ENCODE measurements at regions not wholly inside any gene's neighbourhood (a gene's known extent, or its start where the extent isn't known, plus 50 kb on each side); places are given as distances from the start of the nearest gene placed in this dataset.

DNA sequence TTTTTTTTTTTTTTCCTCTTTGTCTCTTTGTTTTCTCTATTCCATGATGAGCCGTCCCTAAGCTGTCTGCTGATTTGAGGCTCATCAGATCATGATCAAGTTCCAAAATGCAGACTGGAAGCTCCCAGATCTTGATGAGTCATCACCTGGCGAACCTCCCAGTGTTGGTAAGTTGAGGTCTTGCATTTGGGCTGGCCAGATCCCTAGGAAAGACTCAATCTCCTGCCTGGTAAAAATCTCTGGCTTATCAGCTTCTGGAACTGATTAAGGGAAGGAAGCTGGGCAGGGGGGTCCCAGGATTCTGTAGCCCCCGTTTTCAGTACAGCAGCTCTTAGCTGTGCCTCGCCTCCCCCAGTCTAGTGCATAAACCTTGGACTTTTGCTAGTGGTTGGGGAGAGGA lies 69.0 kb downstream of the TSPAN17 start:
- no peak overlapping the region for H3K4me3 ChIP-seq (ENCODE audit: low read length in 2 of 2)
- H2BK12ac ChIP-seq (ENCODE audit: low read length), result no peak overlapping the region
- no peak overlapping the region for H3K27ac ChIP-seq (replicated peaks; ENCODE audit: low read length)
- no peak overlapping the region for H3K23ac ChIP-seq (ENCODE audit: low read depth, low read length, poor library complexity)
- no peaks in the 10 kb centered on the region for H3K36me3 ChIP-seq (replicated peaks in 1 of 2; ENCODE audit: control insufficient read depth in 2 of 2, insufficient read depth in 2 of 2, low read length in 2 of 2)
- H3K14ac ChIP-seq (ENCODE audit: low read length), result no peak overlapping the region
- no CpG with 5 or more reads among the region's 4 CpGs for WGBS, 2 donors (ENCODE audit: extremely low coverage in 2 of 2, insufficient read length in 2 of 2, insufficient replicate concordance in 1 of 2)
- H2BK120ac ChIP-seq (ENCODE audit: low read depth, low read length), result no peak overlapping the region
- no peak overlapping the region for H3K4ac ChIP-seq (ENCODE audit: low read length)
- no peaks in the 10 kb centered on the region for H3K79me1 ChIP-seq (ENCODE audit: low read depth, low read length)
- peaks cover 3 to 4% of the 10 kb centered on the region in 2 donors for H3K9me3 ChIP-seq (replicated peaks in 1 of 2; ENCODE audit: control insufficient read depth in 2 of 2, insufficient read depth in 1 of 2, low read depth in 1 of 2, low read length in 2 of 2)
- no peak overlapping the region for H4K91ac ChIP-seq (ENCODE audit: low read depth, low read length, poor library complexity)
- H2AFZ ChIP-seq (ENCODE audit: low read length), result no peak overlapping the region
- H3K9ac ChIP-seq (ENCODE audit: low read depth, low read length, poor library complexity), result no peak overlapping the region
- no peak overlapping the region for H3K18ac ChIP-seq (ENCODE audit: low read length)
- no peak overlapping the region for H2BK5ac ChIP-seq (ENCODE audit: low read length)
- peaks cover 0 to 5% of the 10 kb centered on the region in 2 donors for H3K4me1 ChIP-seq (ENCODE audit: control insufficient read depth in 2 of 2, insufficient read depth in 1 of 2, low read depth in 1 of 2, low read length in 2 of 2)
- no peak overlapping the region for H2AK5ac ChIP-seq (ENCODE audit: low read depth, low read length)
- no peak overlapping the region for H3K4me2 ChIP-seq (ENCODE audit: insufficient read depth, low read length, poor library complexity, severe bottlenecking)
- H2BK15ac ChIP-seq (ENCODE audit: low read length), result no peak overlapping the region
- peaks cover 0 to 40% (median 0%) of the 10 kb centered on the region in 3 experiments for H3K27me3 ChIP-seq (ENCODE audit: control insufficient read depth in 3 of 3, insufficient read depth in 3 of 3, low read depth in 1 of 3, low read length in 3 of 3)
- no peak overlapping the region for H4K8ac ChIP-seq (ENCODE audit: low read depth, low read length)
- DNase-seq (ENCODE audit: low spot score), result no peak

DNA sequence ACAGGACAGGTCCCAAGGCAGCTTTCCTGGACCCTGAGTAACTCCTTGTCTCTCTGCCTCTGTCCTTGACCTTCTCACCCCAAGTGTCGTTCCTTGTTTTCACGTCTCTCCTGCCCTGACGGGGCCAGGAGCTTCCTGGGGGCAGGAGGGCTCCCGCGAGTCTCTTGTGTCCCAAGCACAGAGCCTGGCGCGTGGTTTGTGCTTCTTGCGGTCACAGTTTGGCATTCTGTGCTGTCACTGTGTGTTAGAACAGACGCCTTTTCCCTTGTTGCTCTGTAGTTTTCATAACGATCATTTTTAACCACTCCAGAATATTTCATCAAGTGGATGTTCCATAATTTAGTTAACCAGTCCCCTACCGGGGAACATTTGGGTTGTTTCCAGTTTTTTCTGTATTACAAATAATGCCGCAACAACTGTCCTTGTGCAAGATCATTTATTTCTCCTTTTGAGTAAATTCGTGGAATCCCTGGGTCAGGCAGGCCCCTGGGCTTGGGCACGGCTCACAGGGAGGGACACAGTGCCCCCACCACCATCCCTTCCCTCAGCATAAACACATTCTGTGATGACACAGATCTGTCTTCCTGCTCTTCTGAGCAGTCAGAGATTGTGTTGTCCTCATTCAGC lies 71.9 kb downstream of the TSPAN17 start:
- Histone ChIP-seq H3K4me2 (ENCODE audit: insufficient read depth, low read length, poor library complexity, severe bottlenecking) (no peak overlapping the region), H3K4me3 (ENCODE audit: low read length in 2 of 2) (no peak overlapping the region), H2AK5ac (ENCODE audit: low read depth, low read length) (no peak overlapping the region), H3K27ac (replicated peaks; ENCODE audit: low read length) (no peak overlapping the region), H3K23ac (ENCODE audit: low read depth, low read length, poor library complexity) (no peak overlapping the region), H2BK120ac (ENCODE audit: low read depth, low read length) (no peak overlapping the region), H3K79me1 (ENCODE audit: low read depth, low read length) (no peaks in the 10 kb centered on the region), H3K27me3 (ENCODE audit: control insufficient read depth in 3 of 3, insufficient read depth in 3 of 3, low read depth in 1 of 3, low read length in 3 of 3) (peaks cover 0 to 47% (median 0%) of the 10 kb centered on the region in 3 experiments), H4K8ac (ENCODE audit: low read depth, low read length) (no peak overlapping the region), H3K36me3 (replicated peaks in 1 of 2; ENCODE audit: control insufficient read depth in 2 of 2, insufficient read depth in 2 of 2, low read length in 2 of 2) (no peaks in the 10 kb centered on the region), H3K9ac (ENCODE audit: low read depth, low read length, poor library complexity) (no peak overlapping the region), H4K91ac (ENCODE audit: low read depth, low read length, poor library complexity) (no peak overlapping the region), H3K4ac (ENCODE audit: low read length) (no peak overlapping the region), H3K4me1 (ENCODE audit: control insufficient read depth in 2 of 2, insufficient read depth in 1 of 2, low read depth in 1 of 2, low read length in 2 of 2) (peaks cover 0 to 13% of the 10 kb centered on the region in 2 donors), H3K9me3 (replicated peaks in 1 of 2; ENCODE audit: control insufficient read depth in 2 of 2, insufficient read depth in 1 of 2, low read depth in 1 of 2, low read length in 2 of 2) (no peaks in the 10 kb centered on the region), H2BK12ac (ENCODE audit: low read length) (no peak overlapping the region), H3K14ac (ENCODE audit: low read length) (no peak overlapping the region), H3K18ac (ENCODE audit: low read length) (no peak overlapping the region), H2BK15ac (ENCODE audit: low read length) (no peak overlapping the region), H2BK5ac (ENCODE audit: low read length) (no peak overlapping the region), H2AFZ (ENCODE audit: low read length) (no peak overlapping the region)
- no peak for DNase-seq (ENCODE audit: low spot score)
- no CpG with 5 or more reads among the region's 14 CpGs for WGBS, 2 donors (ENCODE audit: extremely low coverage in 2 of 2, insufficient read length in 2 of 2, insufficient replicate concordance in 1 of 2)

DNA sequence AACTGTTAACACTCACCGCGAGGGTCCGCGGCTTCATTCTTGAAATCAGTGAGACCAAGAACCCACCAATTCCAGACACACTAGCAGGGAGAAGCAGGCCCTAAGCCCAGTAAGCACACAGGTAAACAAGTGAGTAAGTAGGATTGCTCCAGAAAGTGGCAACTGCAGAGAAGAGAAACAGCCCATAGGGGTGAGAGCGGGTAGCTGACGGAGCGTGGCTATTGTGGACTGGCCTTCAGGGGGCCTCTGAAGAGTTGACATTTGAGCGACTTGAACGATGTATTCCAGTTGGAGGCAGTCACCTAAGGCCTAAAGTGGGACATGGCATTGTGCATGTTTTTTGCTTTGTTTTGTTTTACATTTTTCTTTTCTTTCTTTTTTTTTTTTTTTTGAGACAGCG lies 74.2 kb downstream of the TSPAN17 start:
- no peak overlapping the region for H3K27ac ChIP-seq (replicated peaks; ENCODE audit: low read length)
- H4K91ac ChIP-seq (ENCODE audit: low read depth, low read length, poor library complexity), result no peak overlapping the region

GRCh38 chr5:176722757-176723156 lies 75.5 kb downstream of the TSPAN17 start:
- Histone ChIP-seq H2BK120ac (ENCODE audit: low read depth, low read length) (peak overlapping the region; percentile 91), H2BK15ac (ENCODE audit: low read length) (no peak overlapping the region), H3K9ac (ENCODE audit: low read depth, low read length, poor library complexity) (no peak overlapping the region), H3K27ac (replicated peaks; ENCODE audit: low read length) (no peak overlapping the region), H2BK5ac (ENCODE audit: low read length) (peak overlapping the region; percentile 92), H3K14ac (ENCODE audit: low read length) (no peak overlapping the region), H3K36me3 (replicated peaks in 1 of 2; ENCODE audit: control insufficient read depth in 2 of 2, insufficient read depth in 2 of 2, low read length in 2 of 2) (no peaks in the 10 kb centered on the region), H3K4me3 (ENCODE audit: low read length in 2 of 2) (no peak overlapping the region), H4K8ac (ENCODE audit: low read depth, low read length) (no peak overlapping the region), H3K4ac (ENCODE audit: low read length) (no peak overlapping the region), H3K79me1 (ENCODE audit: low read depth, low read length) (no peaks in the 10 kb centered on the region), H3K23ac (ENCODE audit: low read depth, low read length, poor library complexity) (no peak overlapping the region), H2AFZ (ENCODE audit: low read length) (no peak overlapping the region), H3K9me3 (replicated peaks in 1 of 2; ENCODE audit: control insufficient read depth in 2 of 2, insufficient read depth in 1 of 2, low read depth in 1 of 2, low read length in 2 of 2) (no peaks in the 10 kb centered on the region), H4K91ac (ENCODE audit: low read depth, low read length, poor library complexity) (peak overlapping the region; percentile 10), H3K27me3 (ENCODE audit: control insufficient read depth in 3 of 3, insufficient read depth in 3 of 3, low read depth in 1 of 3, low read length in 3 of 3) (peaks cover 0 to 68% (median 0%) of the 10 kb centered on the region in 3 experiments), H2AK5ac (ENCODE audit: low read depth, low read length) (no peak overlapping the region), H3K18ac (ENCODE audit: low read length) (peak overlapping the region; percentile 86), H2BK12ac (ENCODE audit: low read length) (peak overlapping the region; percentile 58), H3K4me1 (ENCODE audit: control insufficient read depth in 2 of 2, insufficient read depth in 1 of 2, low read depth in 1 of 2, low read length in 2 of 2) (peaks cover 0 to 35% of the 10 kb centered on the region in 2 donors), H3K4me2 (ENCODE audit: insufficient read depth, low read length, poor library complexity, severe bottlenecking) (no peak overlapping the region)
- no CpG with 5 or more reads among the region's 10 CpGs for WGBS, 2 donors (ENCODE audit: extremely low coverage in 2 of 2, insufficient read length in 2 of 2, insufficient replicate concordance in 1 of 2)
- no peak for DNase-seq (ENCODE audit: low spot score)

More for the DNA sequence above, 74.2 kb downstream of the TSPAN17 start:
- Histone ChIP-seq H3K9ac (ENCODE audit: low read depth, low read length, poor library complexity) (no peak overlapping the region), H3K4ac (ENCODE audit: low read length) (no peak overlapping the region), H3K79me1 (ENCODE audit: low read depth, low read length) (no peaks in the 10 kb centered on the region), H2BK12ac (ENCODE audit: low read length) (no peak overlapping the region), H3K4me2 (ENCODE audit: insufficient read depth, low read length, poor library complexity, severe bottlenecking) (no peak overlapping the region), H3K4me1 (ENCODE audit: control insufficient read depth in 2 of 2, insufficient read depth in 1 of 2, low read depth in 1 of 2, low read length in 2 of 2) (peaks cover 0 to 29% of the 10 kb centered on the region in 2 donors), H2AFZ (ENCODE audit: low read length) (peak overlapping the region; percentile 29), H3K4me3 (ENCODE audit: low read length in 2 of 2) (no peak overlapping the region), H2AK5ac (ENCODE audit: low read depth, low read length) (peak overlapping the region; percentile 42), H3K9me3 (replicated peaks in 1 of 2; ENCODE audit: control insufficient read depth in 2 of 2, insufficient read depth in 1 of 2, low read depth in 1 of 2, low read length in 2 of 2) (no peaks in the 10 kb centered on the region), H3K14ac (ENCODE audit: low read length) (no peak overlapping the region), H2BK120ac (ENCODE audit: low read depth, low read length) (no peak overlapping the region), H4K8ac (ENCODE audit: low read depth, low read length) (no peak overlapping the region), H3K23ac (ENCODE audit: low read depth, low read length, poor library complexity) (no peak overlapping the region), H2BK5ac (ENCODE audit: low read length) (no peak overlapping the region), H3K36me3 (replicated peaks in 1 of 2; ENCODE audit: control insufficient read depth in 2 of 2, insufficient read depth in 2 of 2, low read length in 2 of 2) (no peaks in the 10 kb centered on the region), H2BK15ac (ENCODE audit: low read length) (no peak overlapping the region), H3K18ac (ENCODE audit: low read length) (no peak overlapping the region), H3K27me3 (ENCODE audit: control insufficient read depth in 3 of 3, insufficient read depth in 3 of 3, low read depth in 1 of 3, low read length in 3 of 3) (peaks cover 0 to 66% (median 0%) of the 10 kb centered on the region in 3 experiments)
- no CpG with 5 or more reads among the region's 10 CpGs for WGBS, 2 donors (ENCODE audit: extremely low coverage in 2 of 2, insufficient read length in 2 of 2, insufficient replicate concordance in 1 of 2)
- no peak for DNase-seq (ENCODE audit: low spot score)
